ENCODE measurements at regions not wholly inside any gene's neighbourhood (a gene's known extent, or its start where the extent isn't known, plus 50 kb on each side); places are given as distances from the start of the nearest gene placed in this dataset.

DNA sequence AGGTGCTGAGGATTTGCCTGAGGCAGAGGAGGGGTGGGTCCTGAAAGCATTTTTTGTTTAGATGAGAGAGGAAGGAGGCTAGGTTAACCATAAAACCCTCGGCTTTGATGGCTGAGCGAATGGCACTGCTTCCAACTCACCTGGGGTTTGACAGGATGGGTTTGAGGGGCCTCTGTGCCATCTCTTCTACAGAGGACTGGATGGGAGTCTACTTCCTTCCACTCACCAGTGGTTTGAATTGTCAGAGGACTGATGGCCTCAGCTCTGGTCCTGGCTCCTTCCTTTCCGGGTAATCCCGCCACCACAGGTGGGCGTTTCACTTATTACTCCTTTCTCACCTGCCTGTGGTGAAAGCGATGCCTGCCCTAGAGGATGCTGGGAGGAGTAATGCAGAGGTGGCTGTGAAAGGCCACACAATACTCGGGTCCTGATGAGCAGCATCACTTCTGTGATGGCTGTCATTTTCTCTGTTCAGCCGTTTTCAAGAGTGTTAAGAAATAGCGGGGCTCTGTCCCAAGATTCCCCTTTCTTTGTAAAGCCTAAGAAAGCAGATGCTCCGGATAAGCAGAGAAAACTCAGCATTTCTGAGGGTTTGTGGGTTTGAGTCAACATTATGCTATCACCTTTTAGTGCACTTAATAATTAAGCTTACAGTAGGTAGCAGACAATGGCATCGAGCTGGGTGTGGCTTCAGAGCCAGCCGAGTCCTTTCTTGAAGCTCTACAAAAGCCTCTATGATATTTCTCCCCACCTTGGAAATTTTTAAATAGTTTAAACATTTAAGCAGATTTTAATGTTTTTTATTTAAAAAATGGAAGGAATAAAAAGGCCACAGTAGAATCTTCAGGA lies 220.7 kb downstream of the HLX start:
- no peaks in the 10 kb centered on the region for H3K27me3 ChIP-seq (ENCODE audit: insufficient read depth, poor library complexity, severe bottlenecking)
- TF ChIP-seq SPI1 (IDR thresholded peaks at IDR 0.05; ENCODE audit: borderline replicate concordance, low read depth): no peak
- no peak for TF ChIP-seq GABPA (IDR thresholded peaks at IDR 0.05; ENCODE audit: low read depth)

DNA sequence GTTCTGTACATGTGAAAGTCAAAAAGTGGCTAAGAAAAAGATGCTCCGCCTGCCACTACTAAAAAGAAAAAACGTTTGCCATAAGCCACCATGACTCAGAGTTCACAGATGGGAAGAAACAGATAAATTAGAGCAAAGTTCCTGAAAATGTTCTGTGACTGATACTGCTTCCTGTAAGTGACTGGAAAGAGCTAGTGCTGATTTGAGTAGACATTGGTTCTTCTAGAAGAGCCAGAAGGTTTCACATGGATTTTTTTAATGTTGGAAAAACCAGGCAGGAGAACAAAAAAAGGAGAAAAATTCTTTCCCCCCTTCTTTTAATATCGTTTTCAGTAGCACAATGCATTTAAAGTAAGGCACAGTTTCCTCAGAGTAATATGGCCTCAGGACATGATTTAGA lies 221.4 kb downstream of the HLX start:
- H3K27ac ChIP-seq (replicated peaks): no peak overlapping the region
- H3K27me3 ChIP-seq (ENCODE audit: insufficient read depth, poor library complexity, severe bottlenecking): no peaks in the 10 kb centered on the region
- peak in 1 of 2 experiments; percentile 26 for DNase-seq (ENCODE audit: low read depth in 1 of 2, low spot score in 1 of 2)
- TF ChIP-seq, protein P1, sequence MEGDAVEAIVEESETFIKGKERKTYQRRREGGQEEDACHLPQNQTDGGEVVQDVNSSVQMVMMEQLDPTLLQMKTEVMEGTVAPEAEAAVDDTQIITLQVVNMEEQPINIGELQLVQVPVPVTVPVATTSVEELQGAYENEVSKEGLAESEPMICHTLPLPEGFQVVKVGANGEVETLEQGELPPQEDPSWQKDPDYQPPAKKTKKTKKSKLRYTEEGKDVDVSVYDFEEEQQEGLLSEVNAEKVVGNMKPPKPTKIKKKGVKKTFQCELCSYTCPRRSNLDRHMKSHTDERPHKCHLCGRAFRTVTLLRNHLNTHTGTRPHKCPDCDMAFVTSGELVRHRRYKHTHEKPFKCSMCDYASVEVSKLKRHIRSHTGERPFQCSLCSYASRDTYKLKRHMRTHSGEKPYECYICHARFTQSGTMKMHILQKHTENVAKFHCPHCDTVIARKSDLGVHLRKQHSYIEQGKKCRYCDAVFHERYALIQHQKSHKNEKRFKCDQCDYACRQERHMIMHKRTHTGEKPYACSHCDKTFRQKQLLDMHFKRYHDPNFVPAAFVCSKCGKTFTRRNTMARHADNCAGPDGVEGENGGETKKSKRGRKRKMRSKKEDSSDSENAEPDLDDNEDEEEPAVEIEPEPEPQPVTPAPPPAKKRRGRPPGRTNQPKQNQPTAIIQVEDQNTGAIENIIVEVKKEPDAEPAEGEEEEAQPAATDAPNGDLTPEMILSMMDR (IDR thresholded peaks at IDR 0.05; ENCODE audit: insufficient read depth, low read length): no peak
- TF ChIP-seq, protein P2, sequence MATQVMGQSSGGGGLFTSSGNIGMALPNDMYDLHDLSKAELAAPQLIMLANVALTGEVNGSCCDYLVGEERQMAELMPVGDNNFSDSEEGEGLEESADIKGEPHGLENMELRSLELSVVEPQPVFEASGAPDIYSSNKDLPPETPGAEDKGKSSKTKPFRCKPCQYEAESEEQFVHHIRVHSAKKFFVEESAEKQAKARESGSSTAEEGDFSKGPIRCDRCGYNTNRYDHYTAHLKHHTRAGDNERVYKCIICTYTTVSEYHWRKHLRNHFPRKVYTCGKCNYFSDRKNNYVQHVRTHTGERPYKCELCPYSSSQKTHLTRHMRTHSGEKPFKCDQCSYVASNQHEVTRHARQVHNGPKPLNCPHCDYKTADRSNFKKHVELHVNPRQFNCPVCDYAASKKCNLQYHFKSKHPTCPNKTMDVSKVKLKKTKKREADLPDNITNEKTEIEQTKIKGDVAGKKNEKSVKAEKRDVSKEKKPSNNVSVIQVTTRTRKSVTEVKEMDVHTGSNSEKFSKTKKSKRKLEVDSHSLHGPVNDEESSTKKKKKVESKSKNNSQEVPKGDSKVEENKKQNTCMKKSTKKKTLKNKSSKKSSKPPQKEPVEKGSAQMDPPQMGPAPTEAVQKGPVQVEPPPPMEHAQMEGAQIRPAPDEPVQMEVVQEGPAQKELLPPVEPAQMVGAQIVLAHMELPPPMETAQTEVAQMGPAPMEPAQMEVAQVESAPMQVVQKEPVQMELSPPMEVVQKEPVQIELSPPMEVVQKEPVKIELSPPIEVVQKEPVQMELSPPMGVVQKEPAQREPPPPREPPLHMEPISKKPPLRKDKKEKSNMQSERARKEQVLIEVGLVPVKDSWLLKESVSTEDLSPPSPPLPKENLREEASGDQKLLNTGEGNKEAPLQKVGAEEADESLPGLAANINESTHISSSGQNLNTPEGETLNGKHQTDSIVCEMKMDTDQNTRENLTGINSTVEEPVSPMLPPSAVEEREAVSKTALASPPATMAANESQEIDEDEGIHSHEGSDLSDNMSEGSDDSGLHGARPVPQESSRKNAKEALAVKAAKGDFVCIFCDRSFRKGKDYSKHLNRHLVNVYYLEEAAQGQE (IDR thresholded peaks at IDR 0.05; ENCODE audit: insufficient replicate concordance, low read depth): no peak
- no peak for TF ChIP-seq GABPA (IDR thresholded peaks at IDR 0.05; ENCODE audit: low read depth)
- TF ChIP-seq POLR2AphosphoS5 (IDR thresholded peaks at IDR 0.05; ENCODE audit: low read depth): no peak
- no peak for TF ChIP-seq SPI1 (IDR thresholded peaks at IDR 0.05; ENCODE audit: borderline replicate concordance, low read depth)
- H3K4me3 ChIP-seq (replicated peaks; ENCODE audit: insufficient read depth, low read length): no peak overlapping the region

More for the DNA sequence above, 220.7 kb downstream of the HLX start:
- no peak overlapping the region for H3K27ac ChIP-seq (replicated peaks)
- H3K4me3 ChIP-seq (replicated peaks; ENCODE audit: insufficient read depth, low read length): no peak overlapping the region
- no peak for DNase-seq (ENCODE audit: low read depth in 1 of 2, low spot score in 1 of 2)

DNA sequence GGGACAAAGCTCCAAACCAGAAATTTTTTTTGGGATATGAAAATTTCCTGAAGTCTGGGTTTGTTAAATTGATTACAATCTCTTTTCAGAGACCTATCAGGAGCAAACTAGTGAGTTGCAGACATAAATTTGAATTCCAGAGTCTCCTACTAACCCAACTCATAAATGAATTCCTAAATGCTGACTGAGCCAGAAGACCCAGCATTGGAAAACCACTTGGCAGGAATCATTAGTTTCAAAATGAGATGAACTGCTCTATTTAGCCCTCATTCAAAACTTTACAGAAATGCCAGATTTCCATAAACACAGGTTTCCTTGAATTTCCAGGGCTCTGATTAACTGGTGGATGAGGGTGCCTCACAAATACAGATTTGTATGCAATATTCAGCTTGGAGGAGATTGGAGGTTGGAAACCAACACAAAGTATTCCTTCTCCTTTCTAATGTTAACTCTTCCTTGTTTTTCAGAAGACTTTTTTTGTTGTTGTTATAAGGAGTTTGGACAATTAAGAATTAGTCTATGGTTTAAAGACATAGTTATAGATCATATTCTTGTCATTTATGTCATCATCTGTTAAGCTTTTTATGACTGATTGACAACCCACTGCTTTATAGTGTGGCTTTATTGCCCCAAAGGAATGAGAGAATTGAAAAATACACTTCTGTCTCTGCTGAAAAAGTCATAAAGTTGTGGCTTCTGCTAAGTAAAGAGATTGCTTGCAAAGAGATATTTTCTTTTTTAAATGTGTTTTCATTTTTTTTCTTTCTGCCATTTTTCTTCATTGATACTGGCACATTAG lies 222.8 kb downstream of the HLX start:
- no peak for TF ChIP-seq SPI1 (IDR thresholded peaks at IDR 0.05; ENCODE audit: borderline replicate concordance, low read depth)
- no peak for TF ChIP-seq GABPA (IDR thresholded peaks at IDR 0.05; ENCODE audit: low read depth)
- TF ChIP-seq, protein P2 (IDR thresholded peaks at IDR 0.05; ENCODE audit: insufficient replicate concordance, low read depth): no peak
- TF ChIP-seq POLR2AphosphoS5 (IDR thresholded peaks at IDR 0.05; ENCODE audit: low read depth): no peak
- TF ChIP-seq, protein P1 (IDR thresholded peaks at IDR 0.05; ENCODE audit: insufficient read depth, low read length): no peak
- no peak overlapping the region for H3K4me3 ChIP-seq (replicated peaks; ENCODE audit: insufficient read depth, low read length)
- H3K27me3 ChIP-seq (ENCODE audit: insufficient read depth, poor library complexity, severe bottlenecking): no peaks in the 10 kb centered on the region
- H3K27ac ChIP-seq (replicated peaks): no peak overlapping the region
- DNase-seq (ENCODE audit: low read depth in 1 of 2, low spot score in 1 of 2): no peak

DNA sequence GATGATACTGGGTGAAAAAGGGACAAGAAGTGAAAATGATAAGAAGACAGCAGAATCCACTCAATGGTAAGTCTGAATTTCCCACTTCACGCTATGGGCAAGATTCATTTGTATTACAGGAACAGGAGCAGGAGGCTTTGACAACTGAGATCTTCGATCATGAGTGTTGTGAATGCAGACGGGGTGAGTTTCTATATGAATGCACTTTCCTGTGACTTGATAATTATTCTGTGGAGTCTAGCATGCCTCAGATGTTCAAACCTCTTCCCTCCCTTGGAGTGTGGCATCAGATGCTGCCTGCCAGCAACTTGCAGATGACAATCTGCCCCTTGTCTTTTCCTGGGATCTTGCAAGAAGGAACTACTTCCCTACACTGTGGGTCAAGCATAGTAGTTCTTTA lies 225.4 kb downstream of the HLX start:
- DNase-seq (ENCODE audit: low read depth in 1 of 2, low spot score in 1 of 2): no peak
- Histone ChIP-seq H3K4me3 (replicated peaks; ENCODE audit: insufficient read depth, low read length) (no peak overlapping the region), H3K27me3 (ENCODE audit: insufficient read depth, poor library complexity, severe bottlenecking) (no peaks in the 10 kb centered on the region), H3K27ac (replicated peaks) (no peak overlapping the region)
- TF ChIP-seq SPI1 (IDR thresholded peaks at IDR 0.05; ENCODE audit: borderline replicate concordance, low read depth) (no peak), POLR2AphosphoS5 (IDR thresholded peaks at IDR 0.05; ENCODE audit: low read depth) (no peak), GABPA (IDR thresholded peaks at IDR 0.05; ENCODE audit: low read depth) (no peak)
- TF ChIP-seq, protein P2 (IDR thresholded peaks at IDR 0.05; ENCODE audit: insufficient replicate concordance, low read depth): no peak
- TF ChIP-seq, protein P1 (IDR thresholded peaks at IDR 0.05; ENCODE audit: insufficient read depth, low read length): no peak
